Liver (tissue), 8 donors: ENCODE measurements at regions not wholly inside any gene's neighbourhood (a gene's known extent, or its start where the extent isn't known, plus 50 kb on each side); places are given as distances from the start of the nearest gene placed in this dataset.

ENCODE experiments used
- DNase-seq: peaks from one replicate; pipeline ENCODE4 v3.0.0-alpha.2; 2017; ENCODE audit warnings: low spot score
- H3K27ac ChIP-seq, 2 donors: one replicate each; pipeline ENCODE4 v1.7.0; 2013; ENCODE audit warnings: inconsistent platforms in 2 of 2, low read length in 2 of 2, control low read depth in 1 of 2, low read depth in 1 of 2, mild to moderate bottlenecking in 1 of 2
- H3K27me3 ChIP-seq, 4 donors: one replicate each; pipeline versions ENCODE4 v1.6.1 to v1.7.0; 2013; ENCODE audit warnings: low read length in 3 of 4, inconsistent platforms in 1 of 4, mild to moderate bottlenecking in 1 of 4, moderate library complexity in 1 of 4; ENCODE audit not compliant: control insufficient read depth in 4 of 4, insufficient read depth in 4 of 4
- H3K36me3 ChIP-seq, 4 donors: one replicate each; pipeline versions ENCODE4 v1.6.1 to v1.7.0; 2013; ENCODE audit warnings: low read length in 3 of 4, mild to moderate bottlenecking in 3 of 4, low read depth in 1 of 4, moderate library complexity in 1 of 4; ENCODE audit not compliant: control insufficient read depth in 4 of 4, insufficient read depth in 3 of 4
- H3K4me1 ChIP-seq, 4 donors: one replicate each; pipeline versions ENCODE4 v1.6.1 to v1.7.0; 2013; ENCODE audit warnings: low read length in 3 of 4, mild to moderate bottlenecking in 3 of 4, moderate library complexity in 1 of 4; ENCODE audit not compliant: control insufficient read depth in 4 of 4, insufficient read depth in 4 of 4
- H3K4me3 ChIP-seq, 3 donors: one replicate each; pipeline versions ENCODE4 v1.6.1 to v1.7.0; 2013; ENCODE audit warnings: low read length in 3 of 3, control low read depth in 1 of 3, low read depth in 1 of 3, mild to moderate bottlenecking in 1 of 3
- H3K9ac ChIP-seq, 2 donors: one replicate each; pipeline ENCODE4 v1.7.0; 2013; ENCODE audit warnings: low read length in 2 of 2, mild to moderate bottlenecking in 2 of 2, moderate library complexity in 2 of 2, control low read depth in 1 of 2, low read depth in 1 of 2
- H3K9me3 ChIP-seq, 4 donors: one replicate each; pipeline versions ENCODE4 v1.6.1 to v1.7.0; 2013; ENCODE audit warnings: low read length in 3 of 4; ENCODE audit not compliant: control insufficient read depth in 4 of 4
- ATF3 ChIP-seq: IDR thresholded peaks from 2 replicates; pipeline ENCODE4 v1.6.1; 2016; ENCODE audit warnings: antibody characterized with exemption
- CTCF ChIP-seq: fragments of 150-350 bp; IDR thresholded peaks from 2 replicates; pipeline ENCODE4 v1.5.1; 2017; ENCODE audit warnings: improper control_type of control experiment, low read depth, low read length; ENCODE audit not compliant: missing input control
- EGR1 ChIP-seq, 2 donors: IDR thresholded peaks; 2 replicates each; pipeline ENCODE4 v1.6.1; 2016 to 2018; ENCODE audit warnings: antibody characterized with exemption in 2 of 2, low read depth in 2 of 2
- FOXA1 ChIP-seq: IDR thresholded peaks from 2 replicates; pipeline ENCODE4 v1.6.1; 2016; ENCODE audit warnings: antibody characterized with exemption
- FOXA2 ChIP-seq: IDR thresholded peaks from 2 replicates; pipeline ENCODE4 v1.6.1; 2016; ENCODE audit warnings: antibody characterized with exemption
- HNF4A ChIP-seq, 2 donors: conservative IDR thresholded peaks; 2 replicates each; pipeline ENCODE4 v1.6.1; 2016; ENCODE audit warnings: antibody characterized with exemption in 2 of 2, mild to moderate bottlenecking in 2 of 2
- HNF4G ChIP-seq: IDR thresholded peaks from 2 replicates; pipeline ENCODE4 v1.6.1; 2016; ENCODE audit warnings: antibody characterized with exemption
- JUND ChIP-seq, 2 donors: IDR thresholded peaks; 2 replicates each; pipeline ENCODE4 v1.6.1; 2016; ENCODE audit warnings: antibody characterized with exemption in 2 of 2
- MAX ChIP-seq: IDR thresholded peaks from 2 replicates; pipeline ENCODE4 v1.6.1; 2016; ENCODE audit warnings: antibody characterized with exemption
- NR2F2 ChIP-seq: IDR thresholded peaks from 2 replicates; pipeline ENCODE4 v1.6.1; 2016; ENCODE audit warnings: antibody characterized with exemption
- RAD21 ChIP-seq, 2 donors: IDR thresholded peaks; 2 replicates each; pipeline ENCODE4 v1.6.1; 2016; ENCODE audit warnings: antibody characterized with exemption in 2 of 2, mild to moderate bottlenecking in 2 of 2
- REST ChIP-seq: IDR thresholded peaks from 2 replicates; pipeline ENCODE4 v1.6.1; 2016; ENCODE audit warnings: antibody characterized with exemption, mild to moderate bottlenecking
- SP1 ChIP-seq: IDR thresholded peaks from 2 replicates; pipeline ENCODE4 v1.6.1; 2018; ENCODE audit warnings: antibody characterized with exemption, mild to moderate bottlenecking
- TAF1 ChIP-seq: conservative IDR thresholded peaks from 2 replicates; pipeline ENCODE4 v1.6.1; 2016; ENCODE audit warnings: antibody characterized with exemption, mild to moderate bottlenecking
- YY1 ChIP-seq: IDR thresholded peaks from 2 replicates; pipeline ENCODE4 v1.6.1; 2016; ENCODE audit warnings: antibody characterized with exemption, mild to moderate bottlenecking
- ZBTB33 ChIP-seq: IDR thresholded peaks from 2 replicates; pipeline ENCODE4 v1.6.1; 2016; ENCODE audit warnings: antibody characterized with exemption
- WGBS: extraction: QIAGEN DNeasy Blood & Tissue Kit; methylation state at CpG from one replicate; pipeline ENCODE4 v1.1.7; 2013; 5-methylcytosine and 5-hydroxymethylcytosine counted together
- donor health status: healthy.
- donor health status: healthy.
- donor health status: healthy.
- donor health status: healthy.
- donor health status: healthy.

GRCh38 chr16:72373201-72373600 is 201.2 kb upstream of the PMFBP1 start:
- TF ChIP-seq ATF3: no peak
- no peak for TF ChIP-seq HNF4G
- TF ChIP-seq CTCF: no peak
- TF ChIP-seq SP1: no peak
- no peak for TF ChIP-seq FOXA2
- TF ChIP-seq FOXA1: no peak
- TF ChIP-seq ZBTB33: no peak
- no peak for TF ChIP-seq TAF1
- no peak for TF ChIP-seq RAD21 (IDR thresholded peaks at IDR 0.05)
- no peak for TF ChIP-seq JUND (IDR thresholded peaks at IDR 0.05)
- no peak for TF ChIP-seq HNF4A (conservative IDR thresholded peaks at IDR 0.05)
- no peak for TF ChIP-seq REST
- TF ChIP-seq YY1: no peak
- TF ChIP-seq EGR1 (IDR thresholded peaks at IDR 0.05; ENCODE audit: low read depth in 2 of 2): no peak
- Histone ChIP-seq H3K9me3 (no peaks in the 10 kb centered on the region), H3K4me3 (no peak overlapping the region), H3K27me3 (no peaks in the 10 kb centered on the region), H3K27ac (no peak overlapping the region), H3K4me1 (no peaks in the 10 kb centered on the region), H3K9ac (no peak overlapping the region), H3K36me3 (no peaks in the 10 kb centered on the region)
- no peak for DNase-seq
- WGBS: 98% methylated on average over 2 of the region's 2 CpGs

- Histone ChIP-seq H3K36me3 (no peaks in the 10 kb centered on the region), H3K27me3 (no peaks in the 10 kb centered on the region), H3K4me3 (no peak overlapping the region), H3K9ac (no peak overlapping the region), H3K9me3 (no peaks in the 10 kb centered on the region), H3K27ac (no peak overlapping the region), H3K4me1 (no peaks in the 10 kb centered on the region)
- WGBS: 80% methylated on average over 15 of the region's 15 CpGs
- DNase-seq: no peak
- no peak for TF ChIP-seq ZBTB33
- TF ChIP-seq JUND (IDR thresholded peaks at IDR 0.05): no peak
- TF ChIP-seq FOXA1: no peak
- no peak for TF ChIP-seq RAD21 (IDR thresholded peaks at IDR 0.05)
- TF ChIP-seq CTCF: no peak
- no peak for TF ChIP-seq YY1
- TF ChIP-seq ATF3: no peak
- TF ChIP-seq TAF1: no peak
- TF ChIP-seq MAX: no peak
- no peak for TF ChIP-seq NR2F2
Observed at GRCh38 chr16:72372087-72373045, 200.4 kb upstream of the PMFBP1 start.
